GM18909 (cell line): ENCODE measurements at regions not wholly inside any gene's neighbourhood (a gene's known extent, or its start where the extent isn't known, plus 50 kb on each side); places are given as distances from the start of the nearest gene placed in this dataset.
"Not testable (repeated sequence)": the region's sequence is repeated elsewhere in the genome, so short reads cannot be mapped to it uniquely, and the experiment has no call there.

Source experiments
- ATAC-seq: cut with Tn5 transposase; IDR thresholded peaks from one replicate; pipeline ENCODE4 v1.9.1; 2021; ENCODE audit warnings: mild to moderate bottlenecking; ENCODE audit not compliant: unreplicated experiment, poor library complexity

GRCh38 chr22:19657252-19658056 lies 56.8 kb upstream of the SEPTIN5 start:
- no peak for ATAC-seq

GRCh38 chr22:19658057-19658966 lies 56.0 kb upstream of the SEPTIN5 start:
- ATAC-seq, result no peak

- ATAC-seq, result no peak
Measured at GRCh38 chr22:19658967-19659804, 55.1 kb upstream of the SEPTIN5 start.

- no peak for ATAC-seq
Measured at GRCh38 chr22:19659805-19660345, 54.4 kb upstream of the SEPTIN5 start.

- not testable (repeated sequence) for ATAC-seq
Measured at GRCh38 chr22:19660583-19660982, 53.7 kb upstream of the SEPTIN5 start.

GRCh38 chr22:19661156-19661555 lies 53.1 kb upstream of the SEPTIN5 start:
- no peak for ATAC-seq

- ATAC-seq, result not testable (repeated sequence)
Measured at GRCh38 chr22:19662049-19662684, 52.1 kb upstream of the SEPTIN5 start.

- no peak for ATAC-seq
Measured at GRCh38 chr22:19663286-19663815, 51.0 kb upstream of the SEPTIN5 start.

- ATAC-seq, result no peak
Measured at GRCh38 chr22:19663821-19664355, 50.4 kb upstream of the SEPTIN5 start.

GRCh38 chr22:19664406-19664805 lies 49.9 kb upstream of the SEPTIN5 start:
- no peak for ATAC-seq
